Fibroblast of lung (primary cell): ENCODE measurements at regions not wholly inside any gene's neighbourhood (a gene's known extent, or its start where the extent isn't known, plus 50 kb on each side); places are given as distances from the start of the nearest gene placed in this dataset.

Experiments used
- DNase-seq, 2 donors: peaks; one replicate each; pipeline versions ENCODE4 v3.0.0 to v3.0.0-alpha.2; 2010; ENCODE audit warnings: low read depth in 2 of 2
- H2AFZ ChIP-seq: 2 replicates; pipeline ENCODE4 v1.5.1; 2012; ENCODE audit warnings: low read length, control low read depth, inconsistent platforms
- H3K27ac ChIP-seq: 2 replicates; pipeline ENCODE4 v1.5.1; 2011; ENCODE audit warnings: low read length, control low read depth; ENCODE audit not compliant: insufficient read depth
- H3K27me3 ChIP-seq: 2 replicates; pipeline ENCODE4 v1.5.1; 2011; ENCODE audit warnings: mild to moderate bottlenecking, low read length; ENCODE audit not compliant: control insufficient read depth, insufficient read depth
- H3K36me3 ChIP-seq: 2 replicates; pipeline ENCODE4 v1.5.1; 2011; ENCODE audit warnings: low read length; ENCODE audit not compliant: control insufficient read depth, insufficient read depth
- H3K4me1 ChIP-seq: 2 replicates; pipeline ENCODE4 v1.5.1; 2011; ENCODE audit warnings: low read length; ENCODE audit not compliant: control insufficient read depth, insufficient read depth; ENCODE audit errors: extremely low read depth
- H3K4me2 ChIP-seq: 2 replicates; pipeline ENCODE4 v1.5.1; 2011; ENCODE audit warnings: low read length, control low read depth; ENCODE audit not compliant: insufficient read depth; ENCODE audit errors: extremely low read depth
- H3K4me3 ChIP-seq, 4 experiments: fragments of 200-600 bp in 1 of 4; sonication (generic) in 1 of 4; replicated peaks in 1 of 4; 2 replicates each; pipeline ENCODE4 v1.5.1; 2011 to 2016; ENCODE audit warnings: low read length in 4 of 4, low read depth in 3 of 4, mild to moderate bottlenecking in 3 of 4, control low read depth in 2 of 4, inconsistent platforms in 1 of 4, mixed read lengths in 1 of 4; ENCODE audit not compliant: insufficient read depth in 1 of 4; ENCODE audit errors: control extremely low read depth in 1 of 4
- H3K79me2 ChIP-seq: 2 replicates; pipeline ENCODE4 v1.5.1; 2012; ENCODE audit warnings: mild to moderate bottlenecking, low read length, inconsistent platforms; ENCODE audit not compliant: control insufficient read depth, insufficient read depth
- H3K9ac ChIP-seq: 2 replicates; pipeline ENCODE4 v1.5.1; 2011; ENCODE audit warnings: mild to moderate bottlenecking, low read length, control low read depth; ENCODE audit not compliant: insufficient read depth
- H3K9me3 ChIP-seq: 2 replicates; pipeline ENCODE4 v1.5.1; 2012; ENCODE audit warnings: low read depth, low read length; ENCODE audit not compliant: control insufficient read depth, insufficient read depth
- H4K20me1 ChIP-seq: 2 replicates; pipeline ENCODE4 v1.5.1; 2011; ENCODE audit warnings: low read length; ENCODE audit not compliant: control insufficient read depth, insufficient read depth; ENCODE audit errors: extremely low read depth
- EZH2 ChIP-seq: IDR thresholded peaks from 2 replicates; pipeline ENCODE4 v1.5.1; 2012; ENCODE audit warnings: low read length, control low read depth, mild to moderate bottlenecking; ENCODE audit errors: missing control alignments
- TF ChIP-seq, protein P1 (sequence below), 2 donors: IDR thresholded peaks in 1 of 2; conservative IDR thresholded peaks in 1 of 2; 1 replicate in 1 of 2; 2 replicates in 1 of 2; pipeline ENCODE4 v1.5.1; 2011 to 2012; ENCODE audit warnings: low read length in 2 of 2, control low read depth in 1 of 2, inconsistent platforms in 1 of 2, low read depth in 1 of 2, mild to moderate bottlenecking in 1 of 2

GRCh38 chr3:137082763-137083162, 125.0 kb downstream of the IL20RB start:
- DNase-seq, result no peak
- no peaks in the 10 kb centered on the region for H3K9me3 ChIP-seq
- no peak overlapping the region for H3K27ac ChIP-seq
- no peaks in the 10 kb centered on the region for H3K79me2 ChIP-seq
- no peaks in the 10 kb centered on the region for H3K4me1 ChIP-seq
- TF ChIP-seq, protein P1, sequence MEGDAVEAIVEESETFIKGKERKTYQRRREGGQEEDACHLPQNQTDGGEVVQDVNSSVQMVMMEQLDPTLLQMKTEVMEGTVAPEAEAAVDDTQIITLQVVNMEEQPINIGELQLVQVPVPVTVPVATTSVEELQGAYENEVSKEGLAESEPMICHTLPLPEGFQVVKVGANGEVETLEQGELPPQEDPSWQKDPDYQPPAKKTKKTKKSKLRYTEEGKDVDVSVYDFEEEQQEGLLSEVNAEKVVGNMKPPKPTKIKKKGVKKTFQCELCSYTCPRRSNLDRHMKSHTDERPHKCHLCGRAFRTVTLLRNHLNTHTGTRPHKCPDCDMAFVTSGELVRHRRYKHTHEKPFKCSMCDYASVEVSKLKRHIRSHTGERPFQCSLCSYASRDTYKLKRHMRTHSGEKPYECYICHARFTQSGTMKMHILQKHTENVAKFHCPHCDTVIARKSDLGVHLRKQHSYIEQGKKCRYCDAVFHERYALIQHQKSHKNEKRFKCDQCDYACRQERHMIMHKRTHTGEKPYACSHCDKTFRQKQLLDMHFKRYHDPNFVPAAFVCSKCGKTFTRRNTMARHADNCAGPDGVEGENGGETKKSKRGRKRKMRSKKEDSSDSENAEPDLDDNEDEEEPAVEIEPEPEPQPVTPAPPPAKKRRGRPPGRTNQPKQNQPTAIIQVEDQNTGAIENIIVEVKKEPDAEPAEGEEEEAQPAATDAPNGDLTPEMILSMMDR (conservative IDR thresholded peaks at IDR 0.05 in 1 of 2, IDR thresholded peaks at IDR 0.05 in 1 of 2; ENCODE audit: low read depth in 1 of 2, low read length in 2 of 2), result no peak
- TF ChIP-seq EZH2, result no peak
- no peaks in the 10 kb centered on the region for H3K27me3 ChIP-seq
- no peaks in the 10 kb centered on the region for H3K36me3 ChIP-seq
- no peak overlapping the region for H3K4me3 ChIP-seq
- H2AFZ ChIP-seq, result no peak overlapping the region
- no peak overlapping the region for H3K9ac ChIP-seq
- no peaks in the 10 kb centered on the region for H4K20me1 ChIP-seq
- H3K4me2 ChIP-seq, result no peak overlapping the region

GRCh38 chr3:137083332-137083731, 125.5 kb downstream of the IL20RB start:
- Histone ChIP-seq H3K27ac (no peak overlapping the region), H3K36me3 (no peaks in the 10 kb centered on the region), H3K27me3 (no peaks in the 10 kb centered on the region), H3K9me3 (no peaks in the 10 kb centered on the region), H4K20me1 (no peaks in the 10 kb centered on the region), H2AFZ (no peak overlapping the region), H3K79me2 (no peaks in the 10 kb centered on the region), H3K4me1 (no peaks in the 10 kb centered on the region), H3K9ac (no peak overlapping the region), H3K4me3 (no peak overlapping the region), H3K4me2 (no peak overlapping the region)
- TF ChIP-seq EZH2, result no peak
- TF ChIP-seq, protein P1 (conservative IDR thresholded peaks at IDR 0.05 in 1 of 2, IDR thresholded peaks at IDR 0.05 in 1 of 2; ENCODE audit: low read depth in 1 of 2, low read length in 2 of 2), result no peak
- DNase-seq, result no peak

DNA sequence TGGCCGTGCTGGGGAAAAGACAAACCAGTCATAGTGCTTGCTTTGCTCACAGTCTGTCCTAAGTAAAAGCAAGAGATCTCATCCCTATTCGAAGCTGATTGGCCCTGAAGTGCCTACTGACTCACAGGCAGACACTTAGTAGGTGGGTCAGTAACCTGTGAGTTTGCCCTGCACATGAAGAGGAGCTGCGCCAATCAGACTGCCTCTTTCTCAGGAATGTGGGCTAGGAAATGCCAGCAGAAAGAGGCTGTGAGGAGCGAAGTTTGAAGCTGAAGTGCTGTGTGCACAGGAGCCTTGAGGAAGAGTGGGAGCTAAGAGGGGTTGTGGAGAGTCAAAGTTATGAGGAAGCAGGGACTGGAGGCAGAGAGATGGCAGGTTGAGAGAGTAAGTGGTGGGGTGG, 126.8 kb downstream of the IL20RB start:
- no peak overlapping the region for H3K4me2 ChIP-seq
- no peak for DNase-seq
- no peak overlapping the region for H3K4me3 ChIP-seq
- H3K4me1 ChIP-seq, result no peaks in the 10 kb centered on the region
- TF ChIP-seq, protein P1 (conservative IDR thresholded peaks at IDR 0.05 in 1 of 2, IDR thresholded peaks at IDR 0.05 in 1 of 2; ENCODE audit: low read depth in 1 of 2, low read length in 2 of 2), result no peak
- TF ChIP-seq EZH2, result no peak
- H3K9ac ChIP-seq, result no peak overlapping the region
- H4K20me1 ChIP-seq, result no peaks in the 10 kb centered on the region
- no peaks in the 10 kb centered on the region for H3K27me3 ChIP-seq
- H3K36me3 ChIP-seq, result no peaks in the 10 kb centered on the region
- no peaks in the 10 kb centered on the region for H3K9me3 ChIP-seq
- no peak overlapping the region for H2AFZ ChIP-seq
- no peak overlapping the region for H3K27ac ChIP-seq
- no peaks in the 10 kb centered on the region for H3K79me2 ChIP-seq
